ENCODE measurements at regions not wholly inside any gene's neighbourhood (a gene's known extent, or its start where the extent isn't known, plus 50 kb on each side); places are given as distances from the start of the nearest gene placed in this dataset.

GRCh38 chr7:25923741-25924460, 228.1 kb upstream of the NFE2L3 start:
- H3K36me3 Mint-ChIP-seq (ENCODE audit: unreplicated experiment) = no peaks in the 10 kb centered on the region
- H3K4me3 Mint-ChIP-seq (ENCODE audit: unreplicated experiment) = no peak overlapping the region
- DNase-seq (ENCODE audit: extremely low spot score, unreplicated experiment) = no peak
- TF ChIP-seq CTCF (IDR thresholded peaks at IDR 0.05) = no peak
- no peaks in the 10 kb centered on the region for H3K4me1 Mint-ChIP-seq (ENCODE audit: unreplicated experiment)
- H3K27me3 Mint-ChIP-seq (ENCODE audit: unreplicated experiment) = peaks cover 3% of the 10 kb centered on the region
- peaks cover 4% of the 10 kb centered on the region for H3K9me3 Mint-ChIP-seq (ENCODE audit: unreplicated experiment)
- no peak overlapping the region for H3K27ac Mint-ChIP-seq (ENCODE audit: unreplicated experiment)

- no peak overlapping the region for H3K27ac Mint-ChIP-seq (ENCODE audit: unreplicated experiment)
- H3K36me3 Mint-ChIP-seq (ENCODE audit: unreplicated experiment) = no peaks in the 10 kb centered on the region
- H3K4me3 Mint-ChIP-seq (ENCODE audit: unreplicated experiment) = no peak overlapping the region
- no peaks in the 10 kb centered on the region for H3K9me3 Mint-ChIP-seq (ENCODE audit: unreplicated experiment)
- no peak for DNase-seq (ENCODE audit: extremely low spot score, unreplicated experiment)
- no peaks in the 10 kb centered on the region for H3K4me1 Mint-ChIP-seq (ENCODE audit: unreplicated experiment)
- no peak for TF ChIP-seq CTCF (IDR thresholded peaks at IDR 0.05)
- peaks cover 3% of the 10 kb centered on the region for H3K27me3 Mint-ChIP-seq (ENCODE audit: unreplicated experiment)
These were observed 226.0 kb upstream of the NFE2L3 start for GRCh38 chr7:25926009-25926408.

GRCh38 chr7:25926451-25926850, 225.5 kb upstream of the NFE2L3 start:
- Mint-ChIP-seq H3K27ac (ENCODE audit: unreplicated experiment) (no peak overlapping the region), H3K4me3 (ENCODE audit: unreplicated experiment) (no peak overlapping the region), H3K27me3 (ENCODE audit: unreplicated experiment) (peaks cover 3% of the 10 kb centered on the region), H3K9me3 (ENCODE audit: unreplicated experiment) (no peaks in the 10 kb centered on the region), H3K36me3 (ENCODE audit: unreplicated experiment) (no peaks in the 10 kb centered on the region), H3K4me1 (ENCODE audit: unreplicated experiment) (no peaks in the 10 kb centered on the region)
- TF ChIP-seq CTCF (IDR thresholded peaks at IDR 0.05) = no peak
- no peak for DNase-seq (ENCODE audit: extremely low spot score, unreplicated experiment)

- DNase-seq (ENCODE audit: extremely low spot score, unreplicated experiment) = no peak
- Mint-ChIP-seq H3K4me3 (ENCODE audit: unreplicated experiment) (no peak overlapping the region), H3K27ac (ENCODE audit: unreplicated experiment) (no peak overlapping the region), H3K9me3 (ENCODE audit: unreplicated experiment) (no peaks in the 10 kb centered on the region), H3K4me1 (ENCODE audit: unreplicated experiment) (no peaks in the 10 kb centered on the region), H3K36me3 (ENCODE audit: unreplicated experiment) (no peaks in the 10 kb centered on the region), H3K27me3 (ENCODE audit: unreplicated experiment) (peaks cover 3% of the 10 kb centered on the region)
- TF ChIP-seq CTCF (IDR thresholded peaks at IDR 0.05) = no peak
These were observed 224.9 kb upstream of the NFE2L3 start for GRCh38 chr7:25926891-25927625.

- Mint-ChIP-seq H3K9me3 (ENCODE audit: unreplicated experiment) (peaks cover 3% of the 10 kb centered on the region), H3K27me3 (ENCODE audit: unreplicated experiment) (peaks cover 3% of the 10 kb centered on the region), H3K36me3 (ENCODE audit: unreplicated experiment) (no peaks in the 10 kb centered on the region), H3K4me3 (ENCODE audit: unreplicated experiment) (no peak overlapping the region), H3K4me1 (ENCODE audit: unreplicated experiment) (no peaks in the 10 kb centered on the region), H3K27ac (ENCODE audit: unreplicated experiment) (no peak overlapping the region)
- no peak for DNase-seq (ENCODE audit: extremely low spot score, unreplicated experiment)
- no peak for TF ChIP-seq CTCF (IDR thresholded peaks at IDR 0.05)
These were observed 224.4 kb upstream of the NFE2L3 start for GRCh38 chr7:25927626-25927978.
